GM21576 (cell line): ENCODE measurements at regions not wholly inside any gene's neighbourhood (a gene's known extent, or its start where the extent isn't known, plus 50 kb on each side); places are given as distances from the start of the nearest gene placed in this dataset.
"Not testable (repeated sequence)": the region's sequence is repeated elsewhere in the genome, so short reads cannot be mapped to it uniquely, and the experiment has no call there.

ENCODE experiments used
- ATAC-seq: cut with Tn5 transposase; IDR thresholded peaks from one replicate; pipeline ENCODE4 v1.9.1; 2021; ENCODE audit warnings: mild to moderate bottlenecking, moderate library complexity; ENCODE audit not compliant: unreplicated experiment

DNA sequence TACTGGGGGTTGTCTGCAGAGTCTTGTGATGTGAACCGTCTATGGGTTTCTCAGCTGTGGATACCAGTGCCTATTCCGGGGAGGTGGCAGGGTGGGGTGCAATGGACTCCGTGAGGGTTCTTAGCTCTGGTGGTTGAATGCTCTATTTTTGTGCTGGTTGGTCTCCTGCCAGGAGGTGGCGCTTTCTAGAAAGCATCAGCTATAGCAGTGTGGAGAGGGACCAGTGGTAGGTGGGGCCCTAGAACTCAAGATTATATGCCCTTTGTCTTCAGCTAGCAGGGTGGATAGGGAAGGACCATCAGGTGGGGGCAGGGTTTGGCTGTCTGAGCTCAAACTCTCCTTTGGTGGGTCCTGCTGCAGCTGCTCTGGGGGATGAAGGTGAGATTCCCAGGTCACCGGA is 127.3 kb upstream of the PLD5 start:
- ATAC-seq: no peak

DNA sequence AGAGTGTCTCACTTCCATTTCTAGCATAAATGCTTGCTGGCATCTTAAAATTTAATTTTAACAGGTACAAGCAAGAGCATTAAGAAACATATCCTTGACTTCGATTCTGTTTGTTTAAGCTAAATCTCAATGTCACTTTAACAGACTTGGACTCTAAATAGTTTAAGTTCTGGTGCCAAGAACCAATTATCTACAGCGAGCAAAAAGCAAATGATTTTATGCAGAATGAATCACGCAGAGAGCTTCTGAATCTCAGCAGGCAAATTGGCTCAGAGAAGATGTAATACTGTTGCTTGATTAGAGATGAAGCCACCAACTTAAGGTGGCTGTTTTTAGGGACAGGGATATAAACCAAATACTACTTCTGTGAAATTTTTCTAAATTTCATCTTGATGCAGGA is 117.0 kb upstream of the PLD5 start:
- ATAC-seq: no peak

DNA sequence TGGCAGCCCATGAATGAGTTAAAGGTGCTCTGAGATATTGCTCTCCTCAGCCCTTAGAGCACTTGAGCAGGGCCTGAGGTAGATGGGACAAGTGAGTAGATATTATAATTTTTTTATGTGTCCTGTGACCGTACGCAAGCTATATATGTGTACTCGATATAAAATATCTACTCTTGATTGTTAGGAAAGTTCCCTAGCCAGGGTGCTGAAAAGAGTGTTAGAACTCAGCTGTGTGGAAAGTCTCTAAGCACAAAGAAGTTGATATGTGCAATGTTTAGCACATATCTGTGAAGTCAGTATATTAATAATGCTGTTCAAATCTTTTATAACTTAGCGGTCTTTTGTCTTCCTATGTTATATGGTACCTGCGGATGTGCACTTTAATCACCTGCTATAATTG is 114.6 kb upstream of the PLD5 start:
- ATAC-seq: no peak

DNA sequence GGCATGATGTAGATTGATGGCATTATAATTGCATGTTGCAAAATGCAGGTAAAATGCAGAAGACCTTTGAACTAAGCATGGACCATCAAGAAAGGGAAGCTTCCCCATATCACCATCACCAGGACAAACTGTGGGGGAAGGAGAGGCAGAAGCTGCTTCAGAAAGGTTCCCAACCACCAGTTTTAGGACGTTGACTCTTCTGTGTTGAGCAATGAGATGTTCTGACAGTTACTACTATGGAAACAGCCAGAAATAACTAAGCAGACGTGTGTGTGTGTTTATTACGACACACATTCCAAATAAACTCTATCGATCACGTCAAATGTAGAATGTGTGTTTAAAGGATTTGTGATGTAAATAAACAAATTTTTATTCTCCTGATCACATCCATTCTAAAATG is 110.2 kb upstream of the PLD5 start:
- no peak for ATAC-seq

DNA sequence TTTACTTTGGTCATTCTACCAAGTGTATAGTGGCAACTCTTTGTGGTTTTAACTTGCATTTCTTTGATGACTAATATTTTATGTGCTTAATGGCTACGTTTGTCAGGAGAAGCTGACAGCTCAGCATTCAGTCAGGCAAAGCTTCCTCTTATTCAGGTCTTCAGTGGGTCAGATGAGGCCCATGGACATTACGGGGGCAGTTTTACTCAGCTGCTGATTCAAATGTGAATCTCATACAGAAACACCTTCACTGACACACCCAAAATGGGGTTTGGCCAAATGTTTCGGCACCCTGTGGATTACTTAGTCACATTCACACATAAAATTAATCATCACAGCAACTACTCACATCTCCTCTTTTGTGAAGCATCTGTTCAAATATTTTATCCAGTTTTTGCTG is 104.9 kb upstream of the PLD5 start:
- ATAC-seq: no peak

DNA sequence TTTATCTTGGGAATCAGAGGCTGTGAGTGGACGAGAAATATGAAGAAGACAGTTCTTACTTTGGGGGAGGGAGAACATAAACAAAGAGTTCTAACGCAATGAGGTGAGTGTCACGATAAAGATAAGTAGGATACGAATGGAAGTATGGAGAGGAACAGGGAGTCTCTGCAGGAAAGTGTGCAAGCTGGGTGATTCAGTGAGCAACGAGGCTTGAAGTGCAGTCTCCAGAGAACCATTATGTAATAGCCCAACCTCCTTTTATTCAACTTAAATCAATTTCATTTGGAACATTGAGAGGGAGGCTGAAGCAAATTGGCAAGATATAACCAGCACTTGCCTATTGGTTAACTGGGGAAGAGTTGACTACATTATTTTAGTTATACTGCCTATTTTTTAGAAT is 99.3 kb upstream of the PLD5 start:
- ATAC-seq: no peak

DNA sequence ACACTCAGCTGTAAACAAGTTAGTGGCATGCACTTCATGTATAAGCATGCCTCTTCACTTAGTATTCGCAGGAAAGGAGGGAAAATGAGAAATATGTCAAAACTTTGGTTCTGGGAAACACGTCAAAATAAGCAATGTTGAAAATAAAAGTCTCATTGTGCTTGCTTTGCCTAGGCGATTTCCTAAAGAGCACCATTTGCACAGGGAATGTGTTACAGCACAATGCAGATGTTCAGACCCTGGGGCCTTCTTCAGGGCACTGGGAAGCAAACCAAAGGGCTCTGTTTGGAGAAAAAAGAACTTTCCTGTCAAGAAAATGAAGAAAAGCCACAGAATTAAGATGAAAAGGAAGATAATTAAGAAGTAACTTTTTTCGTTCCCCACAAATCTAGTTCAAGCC is 98.6 kb upstream of the PLD5 start:
- ATAC-seq: no peak

DNA sequence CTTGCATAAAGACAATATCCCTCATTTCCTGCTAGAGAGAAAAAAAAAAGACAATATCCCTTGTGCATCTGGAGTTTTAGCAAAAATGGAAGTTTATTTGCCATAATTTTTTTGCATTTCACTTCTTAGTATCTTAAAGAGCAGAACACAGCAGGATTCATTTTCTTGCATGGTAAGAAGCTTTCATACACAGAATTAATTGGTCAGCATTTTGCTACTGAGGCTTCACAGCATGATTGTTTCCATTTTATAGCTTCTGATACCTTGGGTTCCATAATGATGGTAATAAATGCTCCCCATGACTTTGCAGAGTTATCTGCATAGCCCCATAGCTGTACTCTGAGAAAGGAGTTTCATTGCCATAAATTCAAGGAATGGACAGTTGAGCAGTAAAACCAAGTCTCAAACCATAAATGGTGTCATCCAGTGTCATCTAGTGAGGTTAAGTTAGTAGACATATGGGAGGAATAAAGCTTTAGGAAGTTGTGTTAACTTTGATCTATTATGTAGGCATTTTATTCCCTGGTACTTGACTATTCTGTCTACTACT is 88.8 kb upstream of the PLD5 start:
- no peak for ATAC-seq

DNA sequence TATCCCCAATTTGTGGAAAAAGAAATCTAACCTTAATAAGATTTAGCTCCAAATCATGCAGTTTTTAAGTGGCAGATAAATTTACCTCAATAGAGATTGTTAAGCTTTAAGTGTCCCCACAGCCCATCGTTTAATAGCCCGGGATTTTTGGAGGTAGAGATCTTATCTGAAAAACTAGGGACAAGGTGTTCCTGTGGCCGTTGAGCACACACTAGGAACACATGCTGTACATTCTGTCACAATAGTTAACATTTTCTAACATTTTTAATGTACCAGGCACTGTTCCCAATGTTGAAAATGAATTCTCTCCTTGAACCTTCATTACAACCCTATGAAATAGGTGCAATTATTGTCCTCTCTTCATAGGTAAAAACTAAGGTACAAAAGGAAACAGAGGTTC is 85.7 kb upstream of the PLD5 start:
- no peak for ATAC-seq

DNA sequence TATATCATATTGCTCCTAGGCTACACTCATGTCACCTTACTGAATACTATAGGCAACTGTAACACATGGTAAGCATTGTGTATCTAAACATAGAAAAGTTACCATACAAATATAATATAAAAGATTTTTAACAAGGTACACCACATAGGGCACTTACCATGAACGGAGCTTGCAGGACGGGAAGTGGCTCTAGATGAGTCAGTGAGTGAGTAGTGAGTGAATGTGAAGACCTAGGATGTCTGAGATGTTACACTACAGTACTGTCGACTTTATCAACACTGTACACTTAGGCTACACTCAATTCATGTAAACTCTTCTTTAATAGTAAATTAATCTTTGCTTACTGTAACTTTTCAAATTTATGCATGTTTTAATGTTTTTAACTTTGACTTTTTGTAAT is 81.0 kb upstream of the PLD5 start:
- no peak for ATAC-seq

DNA sequence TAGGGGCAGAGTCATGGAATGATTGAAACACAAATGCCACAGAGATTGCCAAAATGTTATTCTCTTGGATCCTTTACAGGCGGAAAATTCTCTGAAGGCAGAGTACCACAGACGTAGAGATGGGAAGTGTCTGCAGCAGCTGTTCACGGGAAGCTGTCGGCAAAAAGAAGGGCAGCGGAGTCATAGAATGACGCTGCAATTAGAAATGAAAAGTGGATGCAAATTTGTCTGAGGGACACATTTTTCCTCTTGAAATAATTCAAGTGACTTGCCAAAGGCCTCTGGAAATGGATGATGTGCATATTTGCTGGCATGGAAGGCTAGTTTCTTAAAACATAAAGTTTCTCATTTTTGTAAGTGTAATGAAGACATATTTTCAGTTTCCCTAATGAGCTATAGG is 77.5 kb upstream of the PLD5 start:
- no peak for ATAC-seq

DNA sequence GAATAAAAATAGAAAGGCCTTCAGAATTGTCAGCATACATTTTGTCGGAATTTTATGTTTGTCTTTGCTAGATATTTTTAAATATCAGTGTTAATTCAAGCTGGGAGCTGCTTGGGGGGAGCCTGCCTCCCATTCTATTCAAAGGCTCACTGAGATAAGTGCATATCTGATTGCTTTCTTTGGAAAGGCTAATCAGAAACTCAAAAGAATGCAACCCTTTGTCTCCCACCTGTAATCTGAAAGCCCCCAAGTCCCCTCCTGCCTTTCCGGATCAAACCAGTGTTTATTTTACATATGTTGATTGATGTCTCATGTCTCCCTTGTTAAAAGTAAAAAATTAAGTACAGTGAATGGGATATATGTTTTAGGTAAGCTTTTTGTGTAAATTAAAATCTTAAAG is 69.3 kb upstream of the PLD5 start:
- not testable (repeated sequence) for ATAC-seq

DNA sequence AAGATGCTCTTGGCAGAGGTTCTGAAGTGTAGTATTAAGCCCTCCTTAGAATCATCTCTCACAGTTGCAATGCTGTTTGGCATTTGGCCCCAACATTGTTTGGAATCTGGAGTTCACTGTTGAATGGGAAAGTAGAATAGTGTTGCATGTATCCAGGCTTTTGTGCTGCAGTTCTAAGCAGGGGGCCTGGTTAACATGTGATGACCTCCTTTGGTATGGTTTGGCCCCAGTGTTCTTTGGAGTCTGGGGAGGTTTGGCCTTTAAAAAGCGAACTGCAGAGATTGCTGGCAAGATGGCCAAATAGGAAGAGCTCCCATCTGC is 61.8 kb upstream of the PLD5 start:
- no peak for ATAC-seq

DNA sequence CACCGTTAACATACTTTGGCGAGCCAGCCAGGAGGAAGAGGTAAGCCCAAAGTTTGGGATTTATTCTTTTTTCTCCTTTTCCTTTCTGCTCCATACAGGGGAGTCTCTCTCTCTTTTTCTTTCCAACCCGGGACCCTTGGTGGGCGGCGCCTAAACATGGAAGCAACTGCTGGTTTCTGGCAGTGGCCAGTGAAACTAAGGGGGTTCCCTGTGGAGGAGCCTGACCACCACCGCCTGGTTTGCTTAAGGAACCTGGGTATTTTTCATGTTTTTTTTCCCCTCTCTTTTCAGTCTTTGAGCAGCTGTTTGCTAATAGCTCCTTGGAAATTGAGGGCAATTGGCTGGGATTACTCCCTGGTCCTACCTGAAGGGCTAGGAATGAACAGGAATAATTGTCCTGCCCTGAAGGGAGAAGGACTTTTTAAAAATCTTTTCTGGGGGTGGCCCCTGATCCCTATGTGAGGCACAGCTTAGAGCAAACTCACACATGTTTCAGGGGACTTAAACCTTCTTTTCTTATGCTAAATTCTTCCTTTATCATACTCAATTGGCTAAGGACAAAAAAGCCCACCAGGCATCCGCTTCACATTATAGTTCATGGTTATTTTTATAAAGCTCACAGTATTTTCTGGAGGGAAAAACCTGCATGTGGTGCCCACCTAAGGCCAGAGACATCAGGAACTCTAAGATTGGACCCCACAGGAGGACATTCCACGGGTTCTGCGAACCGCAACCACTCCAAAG is 61.3 kb upstream of the PLD5 start:
- ATAC-seq: no peak

DNA sequence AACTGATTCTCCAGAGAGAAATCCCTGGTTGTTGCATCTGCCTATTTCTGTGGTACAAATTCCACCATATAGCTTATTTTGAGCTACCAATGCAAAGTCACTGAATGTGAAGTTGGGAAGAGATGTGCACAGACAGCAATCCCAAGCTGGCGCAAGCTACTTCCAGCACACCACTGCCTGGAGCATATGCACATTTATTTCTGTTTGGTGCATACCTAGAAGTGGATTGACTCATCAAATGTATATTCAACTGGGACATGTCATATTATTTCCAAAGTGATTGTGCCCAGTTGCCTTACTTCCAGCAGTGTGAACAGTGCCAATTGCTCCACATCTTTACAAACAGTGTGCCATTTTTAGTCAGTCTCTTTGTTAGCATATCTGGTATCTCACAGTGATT is 58.2 kb upstream of the PLD5 start:
- ATAC-seq: no peak

DNA sequence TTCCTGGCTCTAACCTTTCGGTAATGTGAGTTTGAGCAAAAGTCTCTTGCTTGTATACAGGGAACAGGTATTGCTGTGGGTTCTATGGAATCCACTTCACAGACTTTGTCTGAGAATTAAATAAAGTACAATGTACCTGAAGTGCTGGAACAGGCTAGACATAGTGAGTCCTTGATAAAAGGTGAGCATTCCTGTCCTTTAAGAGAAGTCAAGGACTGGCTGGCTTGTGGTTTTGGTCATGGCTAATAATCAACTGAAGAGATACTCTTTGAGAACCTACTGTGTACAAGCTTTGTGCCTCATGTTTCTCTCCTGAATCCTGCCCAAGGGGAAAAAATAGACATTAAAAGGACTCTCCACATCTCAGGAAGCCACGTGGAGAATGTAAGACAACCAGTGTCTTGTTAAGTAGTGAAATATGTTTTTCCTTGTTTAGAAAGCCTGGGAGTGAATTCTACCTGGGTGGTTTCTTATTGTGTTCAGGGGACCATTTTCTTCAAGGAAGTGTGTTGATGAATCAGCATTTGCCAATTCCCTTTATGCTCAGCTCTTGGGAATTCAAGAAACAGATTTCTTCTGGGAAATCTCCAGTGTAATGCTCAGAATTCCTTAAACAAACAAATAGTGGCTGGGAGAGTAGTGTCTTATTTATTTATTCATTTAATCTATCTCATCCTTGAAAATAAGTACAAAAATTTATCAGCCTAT is 55.2 kb upstream of the PLD5 start:
- no peak for ATAC-seq
